Right lung (tissue), 2 donors: ENCODE measurements at regions not wholly inside any gene's neighbourhood (a gene's known extent, or its start where the extent isn't known, plus 50 kb on each side); places are given as distances from the start of the nearest gene placed in this dataset.

Source experiments
- DNase-seq, 2 donors: peaks; one replicate each; pipeline ENCODE4 v3.0.0-alpha.2; 2013

- no peak for DNase-seq
Measured at GRCh38 chr1:221303623-221304022, 424.4 kb downstream of the HLX start.

GRCh38 chr1:221306239-221306638, 427.0 kb downstream of the HLX start:
- DNase-seq = no peak

GRCh38 chr1:221308534-221309511, 429.6 kb downstream of the HLX start:
- no peak for DNase-seq

GRCh38 chr1:221309723-221310122, 430.5 kb downstream of the HLX start:
- DNase-seq = no peak

GRCh38 chr1:221310180-221310579, 430.9 kb downstream of the HLX start:
- DNase-seq = no peak

GRCh38 chr1:221315330-221315729, 426.6 kb downstream of the DUSP10 start:
- no peak for DNase-seq

GRCh38 chr1:221316491-221317056, 425.3 kb downstream of the DUSP10 start:
- no peak for DNase-seq

GRCh38 chr1:221317537-221317936, 424.4 kb downstream of the DUSP10 start:
- DNase-seq = no peak

GRCh38 chr1:221327954-221328353, 413.9 kb downstream of the DUSP10 start:
- DNase-seq = peak in 1 of 2 donors; percentile 62

- no peak for DNase-seq
Measured at GRCh38 chr1:221328371-221328770, 413.5 kb downstream of the DUSP10 start.

- no peak for DNase-seq
Measured at GRCh38 chr1:221331273-221332183, 410.4 kb downstream of the DUSP10 start.

- DNase-seq = no peak
Measured at GRCh38 chr1:221334062-221334461, 407.8 kb downstream of the DUSP10 start.

GRCh38 chr1:221335161-221336101, 406.5 kb downstream of the DUSP10 start:
- DNase-seq = peak in 1 of 2 donors; percentile 14

- DNase-seq = no peak
Measured at GRCh38 chr1:221336126-221336525, 405.8 kb downstream of the DUSP10 start.

- no peak for DNase-seq
Measured at GRCh38 chr1:221337106-221337505, 404.8 kb downstream of the DUSP10 start.

GRCh38 chr1:221343136-221343535, 398.8 kb downstream of the DUSP10 start:
- no peak for DNase-seq

- DNase-seq = no peak
Measured at GRCh38 chr1:221343607-221344006, 398.3 kb downstream of the DUSP10 start.

- DNase-seq = no peak
Measured at GRCh38 chr1:221344693-221345092, 397.2 kb downstream of the DUSP10 start.

GRCh38 chr1:221347706-221348105, 394.2 kb downstream of the DUSP10 start:
- DNase-seq = no peak

GRCh38 chr1:221350091-221350490, 391.8 kb downstream of the DUSP10 start:
- DNase-seq = no peak

GRCh38 chr1:221356693-221357092, 385.2 kb downstream of the DUSP10 start:
- no peak for DNase-seq
